ENCODE measurements at regions not wholly inside any gene's neighbourhood (a gene's known extent, or its start where the extent isn't known, plus 50 kb on each side); places are given as distances from the start of the nearest gene placed in this dataset.
"Not testable (repeated sequence)": the region's sequence is repeated elsewhere in the genome, so short reads cannot be mapped to it uniquely, and the experiment has no call there.

DNA sequence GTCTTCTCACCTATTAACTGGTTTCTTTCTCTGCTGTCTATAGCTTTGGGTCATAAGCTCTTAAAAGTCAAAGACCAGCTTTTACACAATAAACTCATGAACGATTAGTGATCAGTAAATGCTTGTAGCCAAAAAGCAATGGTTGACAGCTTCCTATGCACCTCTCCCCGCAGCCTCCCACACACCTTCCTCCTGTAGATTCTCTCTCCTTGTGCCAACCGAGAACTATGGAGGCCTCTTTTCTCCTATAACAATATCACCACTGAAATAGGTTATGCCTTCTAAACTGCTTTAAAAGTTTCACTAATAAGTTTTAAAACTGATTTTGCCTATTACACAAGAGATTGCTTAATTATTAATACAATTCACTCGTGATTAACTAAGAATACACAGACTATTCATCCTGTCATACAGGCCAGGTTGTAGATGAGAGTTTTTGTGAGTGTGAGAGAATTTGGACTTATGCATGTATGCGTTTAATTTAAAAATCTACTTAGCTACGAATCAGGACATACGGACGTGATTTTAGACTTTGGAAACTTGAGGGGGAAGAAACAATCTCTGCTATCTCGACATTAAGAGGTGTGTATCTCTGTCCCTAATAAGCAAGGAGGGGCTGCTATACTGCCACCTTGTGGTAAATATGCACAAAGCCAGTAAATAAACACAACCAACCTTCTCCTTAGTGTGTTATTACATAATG lies 229.1 kb upstream of the RBBP8 start:
- no peak overlapping the region for H3K9ac ChIP-seq (ENCODE audit: low read length)
- no peaks in the 10 kb centered on the region for H3K9me3 ChIP-seq (ENCODE audit: insufficient read depth, low read length)
- no peaks in the 10 kb centered on the region for H4K20me1 ChIP-seq (ENCODE audit: low read depth, low read length)
- H2AFZ ChIP-seq (ENCODE audit: low read depth, low read length, severe bottlenecking) = no peak overlapping the region
- no peak overlapping the region for H3K4me2 ChIP-seq (ENCODE audit: low read depth, low read length, poor library complexity, severe bottlenecking)
- H3K79me2 ChIP-seq (ENCODE audit: insufficient read depth, low read length) = no peaks in the 10 kb centered on the region
- no peaks in the 10 kb centered on the region for H3K27me3 ChIP-seq (ENCODE audit: low read length)
- TF ChIP-seq EZH2phosphoT487 (conservative IDR thresholded peaks at IDR 0.05; ENCODE audit: low read length) = no peak
- TF ChIP-seq, protein P1, sequence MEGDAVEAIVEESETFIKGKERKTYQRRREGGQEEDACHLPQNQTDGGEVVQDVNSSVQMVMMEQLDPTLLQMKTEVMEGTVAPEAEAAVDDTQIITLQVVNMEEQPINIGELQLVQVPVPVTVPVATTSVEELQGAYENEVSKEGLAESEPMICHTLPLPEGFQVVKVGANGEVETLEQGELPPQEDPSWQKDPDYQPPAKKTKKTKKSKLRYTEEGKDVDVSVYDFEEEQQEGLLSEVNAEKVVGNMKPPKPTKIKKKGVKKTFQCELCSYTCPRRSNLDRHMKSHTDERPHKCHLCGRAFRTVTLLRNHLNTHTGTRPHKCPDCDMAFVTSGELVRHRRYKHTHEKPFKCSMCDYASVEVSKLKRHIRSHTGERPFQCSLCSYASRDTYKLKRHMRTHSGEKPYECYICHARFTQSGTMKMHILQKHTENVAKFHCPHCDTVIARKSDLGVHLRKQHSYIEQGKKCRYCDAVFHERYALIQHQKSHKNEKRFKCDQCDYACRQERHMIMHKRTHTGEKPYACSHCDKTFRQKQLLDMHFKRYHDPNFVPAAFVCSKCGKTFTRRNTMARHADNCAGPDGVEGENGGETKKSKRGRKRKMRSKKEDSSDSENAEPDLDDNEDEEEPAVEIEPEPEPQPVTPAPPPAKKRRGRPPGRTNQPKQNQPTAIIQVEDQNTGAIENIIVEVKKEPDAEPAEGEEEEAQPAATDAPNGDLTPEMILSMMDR (IDR thresholded peaks at IDR 0.05; ENCODE audit: insufficient read depth, low read length, poor library complexity, severe bottlenecking) = peak; percentile 97
- H3K36me3 ChIP-seq (ENCODE audit: low read length) = no peaks in the 10 kb centered on the region
- no peak overlapping the region for H3K4me3 ChIP-seq (ENCODE audit: insufficient read depth, low read length, poor library complexity, severe bottlenecking)
- no peaks in the 10 kb centered on the region for H3F3A ChIP-seq (ENCODE audit: insufficient read depth)
- H3K27ac ChIP-seq (ENCODE audit: low read depth, low read length) = no peak overlapping the region
- no peaks in the 10 kb centered on the region for H3K9me2 ChIP-seq (replicated peaks; ENCODE audit: insufficient read depth, low read length)

GRCh38 chr18:22704586-22704918 lies 228.6 kb upstream of the RBBP8 start:
- TF ChIP-seq EZH2phosphoT487 (conservative IDR thresholded peaks at IDR 0.05; ENCODE audit: low read length) = no peak
- TF ChIP-seq, protein P1 (IDR thresholded peaks at IDR 0.05; ENCODE audit: insufficient read depth, low read length, poor library complexity, severe bottlenecking) = no peak
- Histone ChIP-seq H3K36me3 (ENCODE audit: low read length) (no peaks in the 10 kb centered on the region), H3K4me2 (ENCODE audit: low read depth, low read length, poor library complexity, severe bottlenecking) (no peak overlapping the region), H3K9me2 (replicated peaks; ENCODE audit: insufficient read depth, low read length) (no peaks in the 10 kb centered on the region), H3K27ac (ENCODE audit: low read depth, low read length) (no peak overlapping the region), H3K27me3 (ENCODE audit: low read length) (no peaks in the 10 kb centered on the region), H2AFZ (ENCODE audit: low read depth, low read length, severe bottlenecking) (no peak overlapping the region), H3F3A (ENCODE audit: insufficient read depth) (no peaks in the 10 kb centered on the region), H3K9me3 (ENCODE audit: insufficient read depth, low read length) (no peaks in the 10 kb centered on the region), H3K4me3 (ENCODE audit: insufficient read depth, low read length, poor library complexity, severe bottlenecking) (no peak overlapping the region), H3K79me2 (ENCODE audit: insufficient read depth, low read length) (no peaks in the 10 kb centered on the region), H4K20me1 (ENCODE audit: low read depth, low read length) (no peaks in the 10 kb centered on the region), H3K9ac (ENCODE audit: low read length) (no peak overlapping the region)

DNA sequence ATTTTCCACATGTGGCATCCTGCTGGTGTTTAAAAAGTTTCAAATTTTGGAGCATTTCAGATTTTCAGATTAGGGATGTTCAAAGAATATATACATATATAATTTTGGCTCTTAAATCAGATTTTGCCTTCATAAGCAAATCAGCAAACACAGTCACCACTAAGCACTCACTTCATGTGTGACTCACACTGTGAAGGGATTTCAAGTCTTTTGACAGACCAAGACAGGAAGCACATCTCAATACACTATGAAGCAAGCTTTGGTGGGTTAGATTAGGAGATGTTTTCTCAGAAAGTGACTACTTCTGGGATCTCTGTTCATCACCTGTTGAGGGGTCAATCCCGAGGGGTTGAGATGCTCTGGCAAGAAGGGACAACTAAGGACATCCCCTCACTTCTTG lies 227.8 kb upstream of the RBBP8 start:
- H3F3A ChIP-seq (ENCODE audit: insufficient read depth) = no peaks in the 10 kb centered on the region
- no peaks in the 10 kb centered on the region for H3K9me2 ChIP-seq (replicated peaks; ENCODE audit: insufficient read depth, low read length)
- no peak overlapping the region for H2AFZ ChIP-seq (ENCODE audit: low read depth, low read length, severe bottlenecking)
- no peaks in the 10 kb centered on the region for H3K79me2 ChIP-seq (ENCODE audit: insufficient read depth, low read length)
- H3K27me3 ChIP-seq (ENCODE audit: low read length) = no peaks in the 10 kb centered on the region
- H3K4me3 ChIP-seq (ENCODE audit: insufficient read depth, low read length, poor library complexity, severe bottlenecking) = no peak overlapping the region
- no peak for TF ChIP-seq EZH2phosphoT487 (conservative IDR thresholded peaks at IDR 0.05; ENCODE audit: low read length)
- TF ChIP-seq, protein P1 (IDR thresholded peaks at IDR 0.05; ENCODE audit: insufficient read depth, low read length, poor library complexity, severe bottlenecking) = no peak
- H3K4me2 ChIP-seq (ENCODE audit: low read depth, low read length, poor library complexity, severe bottlenecking) = no peak overlapping the region
- H3K27ac ChIP-seq (ENCODE audit: low read depth, low read length) = no peak overlapping the region
- H3K9me3 ChIP-seq (ENCODE audit: insufficient read depth, low read length) = no peaks in the 10 kb centered on the region
- H4K20me1 ChIP-seq (ENCODE audit: low read depth, low read length) = no peaks in the 10 kb centered on the region
- no peak overlapping the region for H3K9ac ChIP-seq (ENCODE audit: low read length)
- no peaks in the 10 kb centered on the region for H3K36me3 ChIP-seq (ENCODE audit: low read length)

DNA sequence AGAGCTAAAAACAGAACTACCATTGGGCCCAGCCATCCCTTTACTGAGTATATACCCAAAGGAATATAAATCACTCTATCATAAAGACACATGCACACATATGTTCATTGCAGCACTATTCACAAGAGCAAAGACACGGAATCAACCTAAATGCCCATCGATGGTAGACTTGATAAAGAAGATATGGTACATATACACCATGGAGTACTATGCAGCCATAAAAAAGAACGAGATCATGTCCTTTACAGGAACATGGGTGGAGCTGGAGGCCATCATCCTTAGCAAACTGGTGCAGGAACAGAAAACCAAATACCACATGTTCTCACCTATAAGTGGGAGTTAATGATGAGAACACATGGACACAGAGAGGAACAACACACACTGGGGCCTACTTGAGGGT lies 227.1 kb upstream of the RBBP8 start:
- H3K27me3 ChIP-seq (ENCODE audit: low read length); H3K9me3 ChIP-seq (ENCODE audit: insufficient read depth, low read length); H3K4me2 ChIP-seq (ENCODE audit: low read depth, low read length, poor library complexity, severe bottlenecking); H3F3A ChIP-seq (ENCODE audit: insufficient read depth); H4K20me1 ChIP-seq (ENCODE audit: low read depth, low read length); H3K9ac ChIP-seq (ENCODE audit: low read length); H2AFZ ChIP-seq (ENCODE audit: low read depth, low read length, severe bottlenecking); H3K27ac ChIP-seq (ENCODE audit: low read depth, low read length); H3K4me3 ChIP-seq (ENCODE audit: insufficient read depth, low read length, poor library complexity, severe bottlenecking); H3K79me2 ChIP-seq (ENCODE audit: insufficient read depth, low read length); H3K36me3 ChIP-seq (ENCODE audit: low read length); H3K9me2 ChIP-seq (replicated peaks; ENCODE audit: insufficient read depth, low read length): not testable (repeated sequence)
